ENCODE measurements at regions not wholly inside any gene's neighbourhood (a gene's known extent, or its start where the extent isn't known, plus 50 kb on each side); places are given as distances from the start of the nearest gene placed in this dataset.

DNA sequence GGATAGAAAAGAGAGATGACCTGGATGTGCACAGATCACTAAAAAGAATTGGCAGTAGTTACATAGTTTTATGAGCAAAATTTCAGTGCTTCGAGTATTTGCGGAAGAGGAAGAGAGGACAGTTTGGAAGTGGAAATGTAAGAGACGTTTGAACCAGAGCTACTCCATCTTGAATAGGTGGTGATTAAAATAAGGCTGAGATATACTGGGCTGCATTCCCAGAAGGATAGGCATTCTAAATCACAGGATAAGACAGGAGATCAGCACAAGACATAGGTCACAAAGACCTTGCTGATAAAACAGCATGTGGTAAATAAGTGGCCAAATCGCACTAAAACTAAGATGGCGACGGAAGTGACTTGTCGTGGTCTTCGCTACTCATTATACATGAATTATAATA is 453.3 kb downstream of the COL11A1 start:
- Histone ChIP-seq H3K4me3 (ENCODE audit: low read length) (peak overlapping the region; percentile 32; the same call in 1 of the 2 replicates), H3K27me3 (ENCODE audit: low read length) (peaks cover 16% of the 10 kb centered on the region), H3K4me2 (ENCODE audit: low read length) (peak overlapping the region; percentile 54), H3K36me3 (ENCODE audit: low read depth, low read length) (no peaks in the 10 kb centered on the region), H2AFZ (ENCODE audit: low read length) (peak overlapping the region; percentile 65), H3K27ac (ENCODE audit: low read length) (no peak overlapping the region), H3K9me2 (replicated peaks; ENCODE audit: low read length) (no peaks in the 10 kb centered on the region), H3K4me1 (ENCODE audit: insufficient read depth, low read length) (no peaks in the 10 kb centered on the region), H4K20me1 (ENCODE audit: low read length) (no peaks in the 10 kb centered on the region), H3K79me2 (ENCODE audit: low read length) (no peaks in the 10 kb centered on the region), H3K9ac (ENCODE audit: low read length) (no peak overlapping the region), H3F3A (ENCODE audit: low read length, unreplicated experiment) (no peaks in the 10 kb centered on the region), H3K9me3 (ENCODE audit: low read length) (no peaks in the 10 kb centered on the region)
- TF ChIP-seq EZH2phosphoT487 (IDR thresholded peaks at IDR 0.05; ENCODE audit: borderline replicate concordance, low read length), result no peak
- TF ChIP-seq, protein P1, sequence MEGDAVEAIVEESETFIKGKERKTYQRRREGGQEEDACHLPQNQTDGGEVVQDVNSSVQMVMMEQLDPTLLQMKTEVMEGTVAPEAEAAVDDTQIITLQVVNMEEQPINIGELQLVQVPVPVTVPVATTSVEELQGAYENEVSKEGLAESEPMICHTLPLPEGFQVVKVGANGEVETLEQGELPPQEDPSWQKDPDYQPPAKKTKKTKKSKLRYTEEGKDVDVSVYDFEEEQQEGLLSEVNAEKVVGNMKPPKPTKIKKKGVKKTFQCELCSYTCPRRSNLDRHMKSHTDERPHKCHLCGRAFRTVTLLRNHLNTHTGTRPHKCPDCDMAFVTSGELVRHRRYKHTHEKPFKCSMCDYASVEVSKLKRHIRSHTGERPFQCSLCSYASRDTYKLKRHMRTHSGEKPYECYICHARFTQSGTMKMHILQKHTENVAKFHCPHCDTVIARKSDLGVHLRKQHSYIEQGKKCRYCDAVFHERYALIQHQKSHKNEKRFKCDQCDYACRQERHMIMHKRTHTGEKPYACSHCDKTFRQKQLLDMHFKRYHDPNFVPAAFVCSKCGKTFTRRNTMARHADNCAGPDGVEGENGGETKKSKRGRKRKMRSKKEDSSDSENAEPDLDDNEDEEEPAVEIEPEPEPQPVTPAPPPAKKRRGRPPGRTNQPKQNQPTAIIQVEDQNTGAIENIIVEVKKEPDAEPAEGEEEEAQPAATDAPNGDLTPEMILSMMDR (conservative IDR thresholded peaks at IDR 0.05; ENCODE audit: low read depth, low read length), result no peak
- TF ChIP-seq EZH2 (IDR thresholded peaks at IDR 0.05; ENCODE audit: low read length, unreplicated experiment), result no peak
- intact Hi-C loops (cut with micrococcal nuclease), result no loop called here
- ATAC-seq (no peak), DNase-seq (no peak)
- POLR2A ChIA-PET (ENCODE audit: unreplicated experiment), result no interaction called here
- CTCF ChIA-PET, result no interaction called here
- no TSS peak for BruUV-seq (replicated peaks)

DNA sequence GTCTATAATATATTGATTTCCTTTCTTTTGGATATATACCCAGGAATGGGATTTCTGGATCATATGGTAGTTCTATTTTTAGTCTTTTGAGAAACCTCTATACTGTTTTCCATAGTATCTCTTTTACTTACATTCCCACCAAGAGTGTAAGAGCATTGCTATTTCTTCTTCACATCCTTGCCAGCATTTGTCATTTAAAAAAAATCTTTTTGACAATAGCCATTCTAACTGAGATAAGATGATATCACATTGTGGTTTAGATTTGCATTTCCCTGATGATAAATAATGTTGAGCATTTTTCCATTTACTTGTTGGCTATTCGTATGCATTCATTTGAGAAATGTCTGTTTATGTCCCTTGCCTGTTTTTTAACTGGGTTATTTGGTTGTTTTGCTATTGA is 467.4 kb downstream of the COL11A1 start:
- intact Hi-C loops (cut with micrococcal nuclease), result no loop called here
- Histone ChIP-seq H3K36me3 (ENCODE audit: low read depth, low read length) (no peaks in the 10 kb centered on the region), H2AFZ (ENCODE audit: low read length) (no peak overlapping the region), H3K4me2 (ENCODE audit: low read length) (no peak overlapping the region), H4K20me1 (ENCODE audit: low read length) (no peaks in the 10 kb centered on the region), H3K4me1 (ENCODE audit: insufficient read depth, low read length) (no peaks in the 10 kb centered on the region), H3K9me3 (ENCODE audit: low read length) (no peaks in the 10 kb centered on the region), H3K9ac (ENCODE audit: low read length) (no peak overlapping the region), H3K79me2 (ENCODE audit: low read length) (no peaks in the 10 kb centered on the region), H3K27ac (ENCODE audit: low read length) (no peak overlapping the region), H3K4me3 (ENCODE audit: low read length) (no peak overlapping the region), H3F3A (ENCODE audit: low read length, unreplicated experiment) (no peaks in the 10 kb centered on the region), H3K27me3 (ENCODE audit: low read length) (peaks cover 26% of the 10 kb centered on the region), H3K9me2 (replicated peaks; ENCODE audit: low read length) (no peaks in the 10 kb centered on the region)
- CTCF ChIA-PET, result no interaction called here
- ATAC-seq, result no peak
- DNase-seq, result no peak
- no peak for TF ChIP-seq EZH2phosphoT487 (IDR thresholded peaks at IDR 0.05; ENCODE audit: borderline replicate concordance, low read length)
- POLR2A ChIA-PET (ENCODE audit: unreplicated experiment), result no interaction called here
- no TSS peak for BruUV-seq (replicated peaks)

DNA sequence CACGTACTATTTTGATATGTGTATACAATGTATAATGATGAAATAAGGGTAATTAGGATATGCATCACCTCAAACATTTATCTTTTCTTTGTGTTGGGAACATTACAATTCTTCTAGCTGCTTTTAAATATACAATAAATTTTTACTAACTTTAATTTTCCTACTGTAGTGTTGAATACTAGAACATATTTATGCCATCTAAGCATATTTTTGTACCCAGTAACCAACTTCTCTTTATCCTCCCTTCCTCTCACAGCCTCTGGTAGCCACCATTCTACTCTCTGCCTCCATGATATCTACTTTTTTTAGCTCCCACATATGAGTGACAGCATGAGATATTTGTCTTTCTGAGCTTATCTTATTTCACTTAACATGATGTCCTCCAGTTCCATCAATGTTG is 468.0 kb downstream of the COL11A1 start:
- ChIA-PET POLR2A (ENCODE audit: unreplicated experiment) (no interaction called here), CTCF (no interaction called here)
- no peaks in the 10 kb centered on the region for H3K36me3 ChIP-seq (ENCODE audit: low read depth, low read length)
- H3K9me3 ChIP-seq (ENCODE audit: low read length), result no peaks in the 10 kb centered on the region
- H3K27ac ChIP-seq (ENCODE audit: low read length), result no peak overlapping the region
- intact Hi-C loops (cut with micrococcal nuclease), result no loop called here
- ATAC-seq, result no peak
- DNase-seq, result no peak
- H3K4me1 ChIP-seq (ENCODE audit: insufficient read depth, low read length), result no peaks in the 10 kb centered on the region
- no peaks in the 10 kb centered on the region for H3K9me2 ChIP-seq (replicated peaks; ENCODE audit: low read length)
- no TSS peak for BruUV-seq (replicated peaks)
- no peak overlapping the region for H3K9ac ChIP-seq (ENCODE audit: low read length)
- no peak overlapping the region for H3K4me3 ChIP-seq (ENCODE audit: low read length)
- no peaks in the 10 kb centered on the region for H4K20me1 ChIP-seq (ENCODE audit: low read length)
- H3K4me2 ChIP-seq (ENCODE audit: low read length), result no peak overlapping the region
- H3K79me2 ChIP-seq (ENCODE audit: low read length), result no peaks in the 10 kb centered on the region
- no peak overlapping the region for H2AFZ ChIP-seq (ENCODE audit: low read length)
- TF ChIP-seq EZH2phosphoT487 (IDR thresholded peaks at IDR 0.05; ENCODE audit: borderline replicate concordance, low read length) (no peak), EZH2 (IDR thresholded peaks at IDR 0.05; ENCODE audit: low read length, unreplicated experiment) (no peak)
- TF ChIP-seq, protein P1 (conservative IDR thresholded peaks at IDR 0.05; ENCODE audit: low read depth, low read length), result no peak
- H3K27me3 ChIP-seq (ENCODE audit: low read length), result peaks cover 26% of the 10 kb centered on the region
- H3F3A ChIP-seq (ENCODE audit: low read length, unreplicated experiment), result no peaks in the 10 kb centered on the region

Data from PC-3 (cell line).